K562 (cell line): ENCODE measurements at regions not wholly inside any gene's neighbourhood (a gene's known extent, or its start where the extent isn't known, plus 50 kb on each side); places are given as distances from the start of the nearest gene placed in this dataset.

Experiments used
- ATAC-seq: fragments of 200-7000 bp; cut with Tn5 transposase; 3 replicates; pipeline ENCODE4 v1.9.1; 2020; ENCODE audit warnings: moderate library complexity
- BruUV-seq: library from RNA; stranded (reverse); fragments of 400-500 nt; replicated peaks from 2 replicates; lab custom pipeline; 2021; lab: Mats Ljungman, UMichigan
- CTCF ChIA-PET: fragments of 300-600 bp; formaldehyde crosslinking; extraction: SDS; loops from one replicate; lab custom pipeline; 2021; ENCODE audit warnings: low intra/inter-chr PET ratio; lab: Yijun Ruan, JAX
- POLR2A ChIA-PET: fragments of 300-600, 350-650 bp; sonication (Branson Sonifier 250); formaldehyde crosslinking; extraction: SDS; loops from one replicate; lab custom pipeline; 2021; ENCODE audit warnings: antibody characterized with exemption, inconsistent platforms; lab: Yijun Ruan, JAX
- DNase-seq, 4 experiments: peaks; one replicate each; pipeline versions ENCODE4 v3.0.0 to v3.0.0-alpha.2; 2011 to 2018; ENCODE audit warnings: low spot score in 3 of 4, mixed read lengths in 3 of 4; ENCODE audit errors: extremely low read depth in 1 of 4
- FAIRE-seq: peaks from 2 replicates; lab custom pipeline; 2011; peaks lifted over from hg19 to GRCh38; lab: Jason Lieb, UNC
- H2AFZ ChIP-seq: 2 replicates; pipeline ENCODE4 v1.6.0; 2011; ENCODE audit warnings: low read depth, low read length, control low read depth, inconsistent platforms
- H3K27ac ChIP-seq: fragments of 200-600 bp; 3 replicates; pipeline ENCODE4 v1.8.0; 2011; ENCODE audit warnings: low read depth, mild to moderate bottlenecking, control low read depth, inconsistent platforms, low read length, moderate library complexity, mixed read lengths; ENCODE audit errors: extremely low read depth
- H3K27me3 ChIP-seq, 2 experiments: fragments of 300-600 bp in 1 of 2; 2 replicates in 1 of 2; 3 replicates in 1 of 2; pipeline versions ENCODE4 v1.6.0 to v1.8.0; 2011; ENCODE audit warnings: inconsistent platforms in 2 of 2, low read length in 2 of 2, mild to moderate bottlenecking in 1 of 2, mixed read lengths in 1 of 2, moderate library complexity in 1 of 2; ENCODE audit not compliant: control insufficient read depth in 2 of 2, insufficient read depth in 2 of 2
- H3K36me3 ChIP-seq: fragments of 300-600 bp; 3 replicates; pipeline ENCODE4 v1.8.0; 2011; ENCODE audit warnings: mild to moderate bottlenecking, low read length, inconsistent platforms; ENCODE audit not compliant: control insufficient read depth, insufficient read depth
- H3K4me1 ChIP-seq, 2 experiments: fragments of 200-600 bp in 1 of 2; replicated peaks in 1 of 2; 2 replicates in 1 of 2; 3 replicates in 1 of 2; pipeline versions ENCODE4 v1.5.1 to v1.8.0; 2011; ENCODE audit warnings: inconsistent platforms in 2 of 2, low read length in 2 of 2, mild to moderate bottlenecking in 1 of 2, mixed read lengths in 1 of 2, moderate library complexity in 1 of 2; ENCODE audit not compliant: control insufficient read depth in 2 of 2, insufficient read depth in 2 of 2
- H3K4me2 ChIP-seq: 2 replicates; pipeline ENCODE4 v1.6.1; 2011; ENCODE audit warnings: low read length, control low read depth, inconsistent platforms, mixed read lengths; ENCODE audit not compliant: insufficient read depth
- H3K4me3 ChIP-seq: fragments of 200-600 bp; sonication (generic), shearing (Covaris generic); 2 replicates; pipeline ENCODE4 v1.5.1; 2016; ENCODE audit warnings: control low read depth, inconsistent platforms
- H3K79me2 ChIP-seq: fragments of 200-600 bp; 3 replicates; pipeline ENCODE4 v1.8.0; 2011; ENCODE audit warnings: low read length, inconsistent platforms; ENCODE audit not compliant: control insufficient read depth, insufficient read depth
- H3K9ac ChIP-seq, 2 experiments: 2 replicates each; pipeline versions ENCODE4 v1.6.0 to v1.6.1; 2011; ENCODE audit warnings: low read depth in 2 of 2, low read length in 2 of 2, control low read depth in 1 of 2, inconsistent platforms in 1 of 2, mild to moderate bottlenecking in 1 of 2, mixed read lengths in 1 of 2; ENCODE audit not compliant: insufficient read depth in 1 of 2
- H3K9me1 ChIP-seq: one replicate; pipeline ENCODE4 v1.6.0; 2011; ENCODE audit warnings: inconsistent platforms, mild to moderate bottlenecking, low read length, moderate library complexity; ENCODE audit not compliant: control insufficient read depth, insufficient read depth
- H3K9me3 ChIP-seq: replicated peaks from 2 replicates; pipeline ENCODE4 v1.5.1; 2011; ENCODE audit warnings: low read depth, low read length, inconsistent platforms; ENCODE audit not compliant: control insufficient read depth, insufficient read depth
- H4K20me1 ChIP-seq: replicated peaks from 2 replicates; pipeline ENCODE4 v1.6.1; 2011; ENCODE audit warnings: low read length, inconsistent platforms, mixed read lengths; ENCODE audit not compliant: control insufficient read depth, insufficient read depth
- ATF7 ChIP-seq: fragments of 450-650 bp; IDR thresholded peaks from 2 replicates; pipeline ENCODE4 v1.7.1; 2014; ENCODE audit warnings: mild to moderate bottlenecking, moderate library complexity
- CHCHD3 ChIP-seq: fragments of 250-450 bp; sonication (Bioruptor Pico); IDR thresholded peaks from 2 replicates; pipeline ENCODE4 v2.1.2; 2022; ENCODE audit warnings: mild to moderate bottlenecking
- COPS2 ChIP-seq: fragments of 450-650 bp; conservative IDR thresholded peaks from 2 replicates; pipeline ENCODE4 v1.6.1; 2016; ENCODE audit warnings: mild to moderate bottlenecking, moderate library complexity
- FOXO4 ChIP-seq: fragments of 450-650 bp; formaldehyde crosslinking; IDR thresholded peaks from 2 replicates; pipeline ENCODE4 v1.4.0; 2020; ENCODE audit warnings: mild to moderate bottlenecking, moderate library complexity
- HES1 ChIP-seq: fragments of 450-650 bp; IDR thresholded peaks from 2 replicates; pipeline ENCODE4 v1.6.1; 2016; ENCODE audit warnings: low read depth, mild to moderate bottlenecking, moderate library complexity
- ID3 ChIP-seq, 2 experiments: fragments of 250-450 bp in 1 of 2; fragments of 450-650 bp in 1 of 2; sonication (Bioruptor Pico) in 1 of 2; IDR thresholded peaks; 2 replicates each; pipeline versions ENCODE4 v1.6.1 to v1.8.0; 2016 to 2021; ENCODE audit warnings: mild to moderate bottlenecking in 2 of 2, moderate library complexity in 2 of 2, missing compliant biosample characterization in 1 of 2, missing genetic modification characterization in 1 of 2
- NCOR1 ChIP-seq: fragments of 450-650 bp; IDR thresholded peaks from 2 replicates; pipeline ENCODE4 v1.6.1; 2016; ENCODE audit warnings: mild to moderate bottlenecking, moderate library complexity
- NFATC3 ChIP-seq: fragments of 450-650 bp; IDR thresholded peaks from 2 replicates; pipeline ENCODE4 v1.6.1; 2017; ENCODE audit warnings: mild to moderate bottlenecking
- NFE2 ChIP-seq: IDR thresholded peaks from 2 replicates; pipeline ENCODE4 v1.6.1; 2014; ENCODE audit warnings: antibody characterized with exemption, low read depth
- SUPT5H ChIP-seq: fragments of 450-650 bp; IDR thresholded peaks from 2 replicates; pipeline ENCODE4 v1.6.1; 2016
- TCF15 ChIP-seq: fragments of 250-450 bp; sonication (Bioruptor Pico); IDR thresholded peaks from 2 replicates; pipeline ENCODE4 v1.8.0; 2022; ENCODE audit warnings: moderate library complexity, mild to moderate bottlenecking, inconsistent platforms
- TFE3 ChIP-seq: fragments of 450-650 bp; formaldehyde crosslinking; IDR thresholded peaks from 2 replicates; pipeline ENCODE4 v1.4.0; 2020; ENCODE audit warnings: mild to moderate bottlenecking, mixed read lengths
- THRB ChIP-seq: fragments of 450-650 bp; formaldehyde crosslinking; conservative IDR thresholded peaks from 2 replicates; pipeline ENCODE4 v1.4.0; 2022; ENCODE audit warnings: mild to moderate bottlenecking, missing genetic modification characterization
- ZNF212 ChIP-seq: fragments of 450-650 bp; formaldehyde crosslinking; IDR thresholded peaks from 2 replicates; pipeline ENCODE4 v1.4.0; 2020; ENCODE audit warnings: mild to moderate bottlenecking
- ZNF217 ChIP-seq: sonication (generic); formaldehyde crosslinking; IDR thresholded peaks from 2 replicates; pipeline ENCODE4 v1.8.0; 2022; ENCODE audit warnings: mild to moderate bottlenecking, missing genetic modification reagents
- WGBS: fragments of 100-300 bp; shearing (Covaris generic); methylation state at CpG from one replicate; pipeline ENCODE4 v1.1.6; 2016; ENCODE audit warnings: low coverage, mixed read lengths; ENCODE audit not compliant: insufficient coverage; ENCODE audit errors: missing lambda C conversion rate; 5-methylcytosine and 5-hydroxymethylcytosine counted together
- in situ Hi-C: fragments of 300-500 bp; cut with MboI; formaldehyde crosslinking; loops from 4 replicates; pipeline ENCODE4 v1.15.0; 2018; ENCODE audit warnings: inconsistent platforms, mixed read lengths
- intact Hi-C: fragments of 100-400 bp; cut with micrococcal nuclease; formaldehyde crosslinking; loops from 2 replicates; pipeline ENCODE4 v1.14.2; 2022

GRCh38 chr12:125639826-125640225 is 574.6 kb downstream of the AACS start:
- H3K4me1 ChIP-seq = no peaks in the 10 kb centered on the region
- no peak overlapping the region for H3K4me3 ChIP-seq
- in situ Hi-C loops = no loop called here
- CTCF ChIA-PET = no interaction called here
- no peak overlapping the region for H3K9ac ChIP-seq
- no peaks in the 10 kb centered on the region for H3K27me3 ChIP-seq
- TF ChIP-seq NFATC3 = no peak
- no peak for TF ChIP-seq HES1
- no peak for TF ChIP-seq THRB (CRISPR knock-in tag)
- TF ChIP-seq ATF7 = no peak
- no peak for TF ChIP-seq COPS2
- no peak for TF ChIP-seq ID3 (CRISPR knock-in tag; IDR thresholded peaks at IDR 0.05)
- no peak for TF ChIP-seq ID3 (tag; IDR thresholded peaks at IDR 0.05)
- TF ChIP-seq NCOR1 = no peak
- no peak for TF ChIP-seq FOXO4 (CRISPR knock-in tag)
- no peak for TF ChIP-seq SUPT5H
- no peak for TF ChIP-seq ZNF217 (CRISPR knock-in tag)
- no peak for TF ChIP-seq ZNF212 (CRISPR knock-in tag)
- no peak for TF ChIP-seq TCF15 (CRISPR knock-in tag)
- TF ChIP-seq NFE2 = no peak
- TF ChIP-seq CHCHD3 = no peak
- TF ChIP-seq TFE3 = no peak
- WGBS = 0% methylated on average over 13 of the region's 13 CpGs
- FAIRE-seq (no peak), DNase-seq (no peak), ATAC-seq (no peak)
- no peaks in the 10 kb centered on the region for H3K79me2 ChIP-seq
- BruUV-seq = no TSS peak
- H3K27ac ChIP-seq = no peak overlapping the region
- H4K20me1 ChIP-seq = no peaks in the 10 kb centered on the region
- H3K9me1 ChIP-seq = no peaks in the 10 kb centered on the region
- intact Hi-C loops = no loop called here
- no peaks in the 10 kb centered on the region for H3K36me3 ChIP-seq
- H3K9me3 ChIP-seq = no peaks in the 10 kb centered on the region
- no peak overlapping the region for H3K4me2 ChIP-seq
- no peak overlapping the region for H2AFZ ChIP-seq
- POLR2A ChIA-PET = no interaction called here
